OCI-LY7 (cell line): ENCODE measurements at regions not wholly inside any gene's neighbourhood (a gene's known extent, or its start where the extent isn't known, plus 50 kb on each side); places are given as distances from the start of the nearest gene placed in this dataset.

Experiments
- CTCF ChIP-seq: fragments of 200-600 bp; sonication (generic); conservative IDR thresholded peaks from 2 replicates; pipeline ENCODE4 v1.5.1; 2014; ENCODE audit warnings: mild to moderate bottlenecking, antibody characterized with exemption, low read length, moderate library complexity, mixed read lengths
- EZH2phosphoT487 ChIP-seq: fragments of 200-600 bp; sonication (generic); IDR thresholded peaks from 2 replicates; pipeline ENCODE4 v1.6.1; 2018; ENCODE audit warnings: low read depth, borderline replicate concordance, mild to moderate bottlenecking, mixed run types, antibody characterized with exemption, low read length, moderate library complexity, mixed read lengths

DNA sequence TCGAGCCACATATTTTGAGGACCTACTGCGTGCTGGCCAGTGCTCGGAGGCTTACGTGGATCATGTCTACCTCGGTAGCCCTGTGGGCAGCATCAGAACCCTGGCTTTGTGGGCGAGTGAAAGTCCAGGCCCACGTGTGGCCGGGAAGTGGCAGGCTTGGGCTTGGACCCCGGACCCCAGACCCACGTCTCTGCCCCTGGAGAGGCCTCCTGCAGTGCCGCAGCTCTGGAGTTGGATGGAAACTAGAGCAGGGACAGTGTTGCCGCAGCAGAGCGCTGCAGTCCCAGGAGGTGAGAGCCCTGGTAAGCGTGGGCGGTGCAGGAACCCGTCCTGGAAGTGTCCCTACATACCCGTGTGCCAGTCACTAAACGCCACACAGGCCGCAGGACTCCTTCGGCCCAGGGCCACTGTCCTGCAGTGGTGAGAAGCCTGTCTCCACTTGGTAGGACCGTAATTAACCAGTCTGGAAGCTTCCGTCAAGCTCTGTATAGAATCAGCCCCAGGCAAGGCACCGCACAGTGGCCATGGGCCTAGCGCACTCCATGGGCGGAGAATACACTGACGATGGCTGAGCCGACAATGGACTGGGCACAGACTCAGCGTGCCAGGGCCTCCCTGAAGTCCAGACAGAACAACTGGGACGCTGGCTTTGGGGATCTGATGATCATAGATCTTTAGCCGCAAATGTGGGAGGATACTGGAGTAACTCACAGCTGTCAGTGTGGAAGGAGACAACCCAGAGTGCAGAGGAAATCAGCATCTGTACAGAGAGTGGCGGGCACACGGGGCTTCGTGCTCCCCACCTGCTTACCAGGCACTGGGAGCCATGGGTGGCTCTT, 219.5 kb downstream of the KIF26A start:
- TF ChIP-seq CTCF (no peak), EZH2phosphoT487 (no peak)
